A549 (cell line): ENCODE measurements at regions not wholly inside any gene's neighbourhood (a gene's known extent, or its start where the extent isn't known, plus 50 kb on each side); places are given as distances from the start of the nearest gene placed in this dataset.

Experiments used
- ATAC-seq, 2 experiments: fragments of 200-7000 bp in 1 of 2; fragments of >200 bp in 1 of 2; cut with Nextera tagmentation in 1 of 2; cut with Tn5 transposase in 1 of 2; 3 replicates each; pipeline versions ENCODE4 v1.8.0 to v1.9.1; 2018 to 2020; ENCODE audit warnings: mild to moderate bottlenecking in 1 of 2, moderate library complexity in 1 of 2
- CTCF ChIA-PET: fragments of 300-600 bp; sonication (Branson Sonifier 250); formaldehyde crosslinking; extraction: SDS; loops from one replicate; lab custom pipeline; 2021; ENCODE audit warnings: antibody characterized with exemption, inconsistent platforms; lab: Yijun Ruan, JAX
- POLR2A ChIA-PET: fragments of 350-600 bp; formaldehyde crosslinking; extraction: SDS; loops from one replicate; lab custom pipeline; 2021; ENCODE audit warnings: antibody characterized with exemption, inconsistent platforms; lab: Yijun Ruan, JAX
- DNase-seq, 2 experiments: peaks; one replicate each; pipeline versions ENCODE4 v3.0.0 to v3.0.0-alpha.2; 2011 to 2016; ENCODE audit warnings: low read depth in 1 of 2, low spot score in 1 of 2
- FAIRE-seq: peaks from 2 replicates; lab custom pipeline; 2011; peaks lifted over from hg19 to GRCh38; lab: Jason Lieb, UNC
- H3K27ac ChIP-seq, 2 experiments: fragments of >200 bp; sonication (Bioruptor Twin); formaldehyde crosslinking; 3 replicates each; pipeline ENCODE4 v1.5.1; 2016 to 2017
- H3K4me1 ChIP-seq: fragments of >200 bp; sonication (Bioruptor Twin); formaldehyde crosslinking; 3 replicates; pipeline ENCODE4 v1.6.1; 2016
- H3K4me2 ChIP-seq: fragments of >200 bp; sonication (Bioruptor Twin); formaldehyde crosslinking; 3 replicates; pipeline ENCODE4 v1.6.1; 2016
- H3K4me3 ChIP-seq: fragments of >200 bp; sonication (Bioruptor Twin); formaldehyde crosslinking; 3 replicates; pipeline ENCODE4 v1.5.1; 2016
- H3K9me3 ChIP-seq: fragments of >200 bp; sonication (Bioruptor Twin); formaldehyde crosslinking; 3 replicates; pipeline ENCODE4 v1.6.1; 2016
- CBX2 ChIP-seq: fragments of 200-600 bp; sonication (generic); IDR thresholded peaks from 2 replicates; pipeline ENCODE4 v1.6.1; 2016; ENCODE audit warnings: low read depth, mild to moderate bottlenecking, borderline replicate concordance
- HEYL ChIP-seq: fragments of 250-450 bp; sonication (Bioruptor Pico); IDR thresholded peaks from 2 replicates; pipeline ENCODE4 v1.8.0; 2021; ENCODE audit warnings: mild to moderate bottlenecking, moderate library complexity
- HOXB5 ChIP-seq: fragments of 250-450 bp; sonication (Bioruptor Pico); IDR thresholded peaks from 2 replicates; pipeline ENCODE4 v1.5.0; 2020; ENCODE audit warnings: mild to moderate bottlenecking, moderate library complexity
- KDM1A ChIP-seq: fragments of 200-600 bp; sonication (generic); IDR thresholded peaks from 2 replicates; pipeline ENCODE4 v1.6.1; 2016; ENCODE audit warnings: low read depth, mild to moderate bottlenecking
- MAFK ChIP-seq: fragments of 450-650 bp; IDR thresholded peaks from 2 replicates; pipeline ENCODE4 v1.6.1; 2014; ENCODE audit not compliant: partially characterized antibody
- NR3C1 ChIP-seq: fragments of >200 bp; sonication (Bioruptor Twin); formaldehyde crosslinking; IDR thresholded peaks from 3 replicates; pipeline ENCODE4 v1.6.1; 2017
- PHF8 ChIP-seq: fragments of 200-600 bp; sonication (generic); IDR thresholded peaks from 2 replicates; pipeline ENCODE4 v1.6.1; 2016; ENCODE audit warnings: low read depth, mild to moderate bottlenecking, antibody characterized with exemption, moderate library complexity, borderline replicate concordance
- POLR2A ChIP-seq: IDR thresholded peaks from 2 replicates; pipeline ENCODE4 v1.6.1; 2012; ENCODE audit warnings: mild to moderate bottlenecking, low read length
- RARB ChIP-seq: fragments of 250-450 bp; sonication (Bioruptor Pico); IDR thresholded peaks from 2 replicates; pipeline ENCODE4 v1.8.0; 2021; ENCODE audit warnings: mild to moderate bottlenecking, moderate library complexity
- RNF2 ChIP-seq: fragments of 200-600 bp; sonication (generic); IDR thresholded peaks from 2 replicates; pipeline ENCODE4 v1.6.1; 2016; ENCODE audit warnings: low read depth, mild to moderate bottlenecking, antibody characterized with exemption, moderate library complexity, borderline replicate concordance
- SREBF2 ChIP-seq: fragments of 450-650 bp; IDR thresholded peaks from 2 replicates; pipeline ENCODE4 v1.6.1; 2014; ENCODE audit warnings: mild to moderate bottlenecking, moderate library complexity
- TP53 ChIP-seq: fragments of 250-450 bp; sonication (Bioruptor Pico); IDR thresholded peaks from 2 replicates; pipeline ENCODE4 v1.5.0; 2021; ENCODE audit warnings: mild to moderate bottlenecking, moderate library complexity
- ZFP36 ChIP-seq: fragments of 450-650 bp; IDR thresholded peaks from 2 replicates; pipeline ENCODE4 v1.6.1; 2014; ENCODE audit warnings: borderline replicate concordance; ENCODE audit not compliant: partially characterized antibody
- ZSCAN20 ChIP-seq: fragments of 250-450 bp; sonication (Bioruptor Pico); IDR thresholded peaks from 2 replicates; pipeline ENCODE4 v1.8.0; 2022; ENCODE audit warnings: mild to moderate bottlenecking, moderate library complexity
- WGBS: methylation state at CpG from one replicate; pipeline ENCODE4 v1.1.6; 2017; ENCODE audit errors: missing lambda C conversion rate; 5-methylcytosine and 5-hydroxymethylcytosine counted together
- TF ChIP-seq, protein P1 (sequence below): fragments of >200 bp; sonication (Bioruptor Twin); formaldehyde crosslinking; IDR thresholded peaks from 3 replicates; pipeline ENCODE4 v1.5.1; 2016
- TF ChIP-seq, protein P2 (sequence below): fragments of >200 bp; sonication (Bioruptor Twin); formaldehyde crosslinking; IDR thresholded peaks from 3 replicates; pipeline ENCODE4 v1.6.1; 2016
- TF ChIP-seq, protein P3 (sequence below): IDR thresholded peaks from 2 replicates; pipeline ENCODE4 v1.6.1; 2012
- TF ChIP-seq, protein P4 (sequence below): fragments of 450-650 bp; IDR thresholded peaks from 2 replicates; pipeline ENCODE4 v1.6.1; 2014; ENCODE audit warnings: antibody characterized with exemption
- TF ChIP-seq, protein P5 (sequence below): fragments of 200-600 bp; sonication (generic); IDR thresholded peaks from 2 replicates; pipeline ENCODE4 v1.6.1; 2016; ENCODE audit warnings: antibody characterized with exemption, mild to moderate bottlenecking, moderate library complexity
- TF ChIP-seq, protein P6 (sequence below): fragments of 250-450 bp; sonication (Bioruptor Pico); IDR thresholded peaks from 2 replicates; pipeline ENCODE4 v1.5.0; 2021; ENCODE audit warnings: mild to moderate bottlenecking, moderate library complexity, borderline replicate concordance

DNA sequence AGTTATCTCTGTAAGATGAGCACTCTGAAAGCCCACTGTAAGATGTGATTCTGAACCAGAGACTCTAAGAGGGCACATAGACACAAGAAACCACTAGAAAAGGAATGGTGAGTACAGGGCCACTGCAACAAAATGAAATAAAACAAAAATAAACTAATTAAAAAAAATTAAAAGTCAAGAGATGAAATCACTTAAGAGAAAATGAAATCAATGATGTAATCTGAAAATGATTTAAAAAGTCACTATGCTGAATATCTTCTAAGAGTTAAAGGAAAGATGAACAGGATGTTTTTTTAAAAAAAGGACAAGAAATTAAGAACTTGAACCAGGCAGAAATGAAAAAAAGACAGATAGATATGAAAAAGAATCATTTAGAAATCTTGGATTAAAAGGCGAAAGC is 110.6 kb upstream of the OLIG2 start:
- no peak overlapping the region for H3K27ac ChIP-seq
- H3K4me3 ChIP-seq, result no peak overlapping the region
- CTCF ChIA-PET, result no interaction called here
- POLR2A ChIA-PET, result no interaction called here
- TF ChIP-seq, protein P1, sequence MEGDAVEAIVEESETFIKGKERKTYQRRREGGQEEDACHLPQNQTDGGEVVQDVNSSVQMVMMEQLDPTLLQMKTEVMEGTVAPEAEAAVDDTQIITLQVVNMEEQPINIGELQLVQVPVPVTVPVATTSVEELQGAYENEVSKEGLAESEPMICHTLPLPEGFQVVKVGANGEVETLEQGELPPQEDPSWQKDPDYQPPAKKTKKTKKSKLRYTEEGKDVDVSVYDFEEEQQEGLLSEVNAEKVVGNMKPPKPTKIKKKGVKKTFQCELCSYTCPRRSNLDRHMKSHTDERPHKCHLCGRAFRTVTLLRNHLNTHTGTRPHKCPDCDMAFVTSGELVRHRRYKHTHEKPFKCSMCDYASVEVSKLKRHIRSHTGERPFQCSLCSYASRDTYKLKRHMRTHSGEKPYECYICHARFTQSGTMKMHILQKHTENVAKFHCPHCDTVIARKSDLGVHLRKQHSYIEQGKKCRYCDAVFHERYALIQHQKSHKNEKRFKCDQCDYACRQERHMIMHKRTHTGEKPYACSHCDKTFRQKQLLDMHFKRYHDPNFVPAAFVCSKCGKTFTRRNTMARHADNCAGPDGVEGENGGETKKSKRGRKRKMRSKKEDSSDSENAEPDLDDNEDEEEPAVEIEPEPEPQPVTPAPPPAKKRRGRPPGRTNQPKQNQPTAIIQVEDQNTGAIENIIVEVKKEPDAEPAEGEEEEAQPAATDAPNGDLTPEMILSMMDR, result no peak
- FAIRE-seq, result no peak
- H3K4me2 ChIP-seq, result no peak overlapping the region
- no peak for DNase-seq
- no peak for ATAC-seq
- no peaks in the 10 kb centered on the region for H3K9me3 ChIP-seq
- WGBS, result 0% methylated on average over 1 of the region's 1 CpG
- no peaks in the 10 kb centered on the region for H3K4me1 ChIP-seq

DNA sequence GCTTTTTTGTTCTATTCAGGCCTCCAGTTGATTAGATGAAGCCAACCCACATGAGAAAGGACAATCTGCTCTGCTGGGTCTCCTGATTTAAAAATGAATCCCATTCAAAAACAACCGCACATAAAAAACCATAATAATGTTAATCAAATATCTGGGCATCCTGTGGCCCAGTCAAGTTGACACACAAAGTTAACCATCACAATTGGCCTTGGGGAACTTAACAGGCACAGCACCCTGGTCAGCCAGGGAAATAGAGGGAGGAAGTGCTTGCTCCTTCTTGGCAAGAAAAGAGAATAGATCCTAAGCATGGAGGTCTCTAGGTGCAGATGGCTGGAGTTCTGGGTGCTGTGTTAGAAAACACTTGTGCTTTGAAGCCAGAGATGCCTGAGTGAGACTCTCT is 109.6 kb upstream of the OLIG2 start:
- Histone ChIP-seq H3K4me2 (no peak overlapping the region), H3K27ac (no peak overlapping the region), H3K4me1 (no peaks in the 10 kb centered on the region)
- 25% methylated on average over 1 of the region's 1 CpG for WGBS
- no peak for FAIRE-seq
- TF ChIP-seq, protein P2, sequence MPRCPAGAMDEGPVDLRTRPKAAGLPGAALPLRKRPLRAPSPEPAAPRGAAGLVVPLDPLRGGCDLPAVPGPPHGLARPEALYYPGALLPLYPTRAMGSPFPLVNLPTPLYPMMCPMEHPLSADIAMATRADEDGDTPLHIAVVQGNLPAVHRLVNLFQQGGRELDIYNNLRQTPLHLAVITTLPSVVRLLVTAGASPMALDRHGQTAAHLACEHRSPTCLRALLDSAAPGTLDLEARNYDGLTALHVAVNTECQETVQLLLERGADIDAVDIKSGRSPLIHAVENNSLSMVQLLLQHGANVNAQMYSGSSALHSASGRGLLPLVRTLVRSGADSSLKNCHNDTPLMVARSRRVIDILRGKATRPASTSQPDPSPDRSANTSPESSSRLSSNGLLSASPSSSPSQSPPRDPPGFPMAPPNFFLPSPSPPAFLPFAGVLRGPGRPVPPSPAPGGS, result no peak
- TF ChIP-seq POLR2A (no peak), PHF8 (no peak), NR3C1 (no peak), KDM1A (no peak), ZFP36 (no peak), SREBF2 (no peak), TP53 (CRISPR knock-in tag) (no peak)
- TF ChIP-seq, protein P3, sequence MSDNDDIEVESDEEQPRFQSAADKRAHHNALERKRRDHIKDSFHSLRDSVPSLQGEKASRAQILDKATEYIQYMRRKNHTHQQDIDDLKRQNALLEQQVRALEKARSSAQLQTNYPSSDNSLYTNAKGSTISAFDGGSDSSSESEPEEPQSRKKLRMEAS, result no peak
- TF ChIP-seq, protein P4, sequence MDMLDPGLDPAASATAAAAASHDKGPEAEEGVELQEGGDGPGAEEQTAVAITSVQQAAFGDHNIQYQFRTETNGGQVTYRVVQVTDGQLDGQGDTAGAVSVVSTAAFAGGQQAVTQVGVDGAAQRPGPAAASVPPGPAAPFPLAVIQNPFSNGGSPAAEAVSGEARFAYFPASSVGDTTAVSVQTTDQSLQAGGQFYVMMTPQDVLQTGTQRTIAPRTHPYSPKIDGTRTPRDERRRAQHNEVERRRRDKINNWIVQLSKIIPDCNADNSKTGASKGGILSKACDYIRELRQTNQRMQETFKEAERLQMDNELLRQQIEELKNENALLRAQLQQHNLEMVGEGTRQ, result no peak
- TF ChIP-seq, protein P1, result no peak
- TF ChIP-seq, all 56 proteins: peak for 0
- no peak for DNase-seq
- no peak for ATAC-seq
- ChIA-PET POLR2A (no interaction called here), CTCF (interaction anchor here (1.2 to 2.1 kb wide), 2 partner anchors 24 to 77 kb away, joined by 3 to 5 read pairs; no protein-coding TSS in a partner anchor)
- Histone ChIP-seq H3K4me3 (no peak overlapping the region), H3K9me3 (no peaks in the 10 kb centered on the region)

DNA sequence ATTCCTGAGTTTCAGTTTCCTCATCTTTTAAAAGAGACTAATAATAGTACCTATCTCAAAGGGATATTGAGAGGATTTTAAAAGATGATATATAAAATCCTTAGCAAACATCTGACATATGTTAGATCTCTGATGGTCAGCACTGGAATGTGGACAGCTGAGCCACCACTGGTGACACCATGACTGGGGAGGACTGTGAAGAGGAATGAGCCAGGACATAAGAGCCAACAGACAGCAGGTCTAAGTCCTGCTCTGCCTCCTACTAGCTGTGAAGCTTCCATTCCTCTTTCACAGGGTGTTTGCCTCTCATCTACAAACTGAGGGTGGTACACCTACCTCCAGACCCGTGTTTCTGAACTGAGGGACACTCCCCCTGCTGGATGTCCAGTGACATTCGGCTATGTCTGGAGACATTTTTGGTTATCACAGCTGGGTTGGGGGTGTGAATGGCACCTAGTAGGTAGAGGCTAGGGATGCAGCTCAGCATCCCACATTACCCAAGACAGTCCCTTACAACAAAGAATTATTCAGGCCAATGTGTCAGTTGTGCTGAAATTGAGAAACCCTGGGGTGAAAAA is 109.1 kb upstream of the OLIG2 start:
- POLR2A ChIA-PET, result no interaction called here
- FAIRE-seq, result no peak
- TF ChIP-seq HEYL (CRISPR knock-in tag) (no peak), SREBF2 (no peak), RNF2 (no peak), HOXB5 (CRISPR knock-in tag) (no peak), ZSCAN20 (CRISPR knock-in tag) (no peak), MAFK (no peak), CBX2 (no peak), RARB (CRISPR knock-in tag) (no peak)
- TF ChIP-seq, protein P5, sequence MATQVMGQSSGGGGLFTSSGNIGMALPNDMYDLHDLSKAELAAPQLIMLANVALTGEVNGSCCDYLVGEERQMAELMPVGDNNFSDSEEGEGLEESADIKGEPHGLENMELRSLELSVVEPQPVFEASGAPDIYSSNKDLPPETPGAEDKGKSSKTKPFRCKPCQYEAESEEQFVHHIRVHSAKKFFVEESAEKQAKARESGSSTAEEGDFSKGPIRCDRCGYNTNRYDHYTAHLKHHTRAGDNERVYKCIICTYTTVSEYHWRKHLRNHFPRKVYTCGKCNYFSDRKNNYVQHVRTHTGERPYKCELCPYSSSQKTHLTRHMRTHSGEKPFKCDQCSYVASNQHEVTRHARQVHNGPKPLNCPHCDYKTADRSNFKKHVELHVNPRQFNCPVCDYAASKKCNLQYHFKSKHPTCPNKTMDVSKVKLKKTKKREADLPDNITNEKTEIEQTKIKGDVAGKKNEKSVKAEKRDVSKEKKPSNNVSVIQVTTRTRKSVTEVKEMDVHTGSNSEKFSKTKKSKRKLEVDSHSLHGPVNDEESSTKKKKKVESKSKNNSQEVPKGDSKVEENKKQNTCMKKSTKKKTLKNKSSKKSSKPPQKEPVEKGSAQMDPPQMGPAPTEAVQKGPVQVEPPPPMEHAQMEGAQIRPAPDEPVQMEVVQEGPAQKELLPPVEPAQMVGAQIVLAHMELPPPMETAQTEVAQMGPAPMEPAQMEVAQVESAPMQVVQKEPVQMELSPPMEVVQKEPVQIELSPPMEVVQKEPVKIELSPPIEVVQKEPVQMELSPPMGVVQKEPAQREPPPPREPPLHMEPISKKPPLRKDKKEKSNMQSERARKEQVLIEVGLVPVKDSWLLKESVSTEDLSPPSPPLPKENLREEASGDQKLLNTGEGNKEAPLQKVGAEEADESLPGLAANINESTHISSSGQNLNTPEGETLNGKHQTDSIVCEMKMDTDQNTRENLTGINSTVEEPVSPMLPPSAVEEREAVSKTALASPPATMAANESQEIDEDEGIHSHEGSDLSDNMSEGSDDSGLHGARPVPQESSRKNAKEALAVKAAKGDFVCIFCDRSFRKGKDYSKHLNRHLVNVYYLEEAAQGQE, result no peak
- TF ChIP-seq, protein P6, sequence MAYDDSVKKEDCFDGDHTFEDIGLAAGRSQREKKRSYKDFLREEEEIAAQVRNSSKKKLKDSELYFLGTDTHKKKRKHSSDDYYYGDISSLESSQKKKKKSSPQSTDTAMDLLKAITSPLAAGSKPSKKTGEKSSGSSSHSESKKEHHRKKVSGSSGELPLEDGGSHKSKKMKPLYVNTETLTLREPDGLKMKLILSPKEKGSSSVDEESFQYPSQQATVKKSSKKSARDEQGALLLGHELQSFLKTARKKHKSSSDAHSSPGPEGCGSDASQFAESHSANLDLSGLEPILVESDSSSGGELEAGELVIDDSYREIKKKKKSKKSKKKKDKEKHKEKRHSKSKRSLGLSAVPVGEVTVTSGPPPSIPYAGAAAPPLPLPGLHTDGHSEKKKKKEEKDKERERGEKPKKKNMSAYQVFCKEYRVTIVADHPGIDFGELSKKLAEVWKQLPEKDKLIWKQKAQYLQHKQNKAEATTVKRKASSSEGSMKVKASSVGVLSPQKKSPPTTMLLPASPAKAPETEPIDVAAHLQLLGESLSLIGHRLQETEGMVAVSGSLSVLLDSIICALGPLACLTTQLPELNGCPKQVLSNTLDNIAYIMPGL, result no peak

More for the DNA sequence above, 109.1 kb upstream of the OLIG2 start:
- no peak overlapping the region for H3K4me3 ChIP-seq
- ATAC-seq (peak; percentile 62 to 66; a peak in 2 of 6 replicates), DNase-seq (peak in 1 of 2 experiments; percentile 9)
- no peaks in the 10 kb centered on the region for H3K9me3 ChIP-seq
- H3K27ac ChIP-seq, result no peak overlapping the region
- no peak overlapping the region for H3K4me2 ChIP-seq
- no peaks in the 10 kb centered on the region for H3K4me1 ChIP-seq
- WGBS, result 0% methylated on average over 2 of the region's 2 CpGs
- CTCF ChIA-PET, result interaction anchor here (1.2 to 2.1 kb wide), 2 partner anchors 24 to 78 kb away, joined by 3 to 5 read pairs; no protein-coding TSS in a partner anchor
